Retina (tissue), 1 donor: ENCODE measurements at regions not wholly inside any gene's neighbourhood (a gene's known extent, or its start where the extent isn't known, plus 50 kb on each side); places are given as distances from the start of the nearest gene placed in this dataset.

Experiments used
- DNase-seq: peaks from one replicate; pipeline ENCODE4 v3.0.0-alpha.2; 2016

GRCh38 chr6:40791004-40791403 is 203.8 kb upstream of the LRFN2 start:
- no peak for DNase-seq

- DNase-seq, result no peak
Measured at GRCh38 chr6:40788661-40789655, 201.8 kb upstream of the LRFN2 start.

- DNase-seq, result no peak
Measured at GRCh38 chr6:40782355-40782754, 195.2 kb upstream of the LRFN2 start.

- DNase-seq, result no peak
Measured at GRCh38 chr6:40780637-40781036, 193.5 kb upstream of the LRFN2 start.

GRCh38 chr6:40779409-40779808 is 192.2 kb upstream of the LRFN2 start:
- DNase-seq, result no peak

- no peak for DNase-seq
Measured at GRCh38 chr6:40778918-40779317, 191.8 kb upstream of the LRFN2 start.

GRCh38 chr6:40778196-40778595 is 191.0 kb upstream of the LRFN2 start:
- no peak for DNase-seq

GRCh38 chr6:40774932-40775331 is 187.8 kb upstream of the LRFN2 start:
- no peak for DNase-seq

GRCh38 chr6:40770794-40771193 is 183.6 kb upstream of the LRFN2 start:
- DNase-seq, result no peak

GRCh38 chr6:40764726-40765125 is 177.6 kb upstream of the LRFN2 start:
- no peak for DNase-seq

- no peak for DNase-seq
Measured at GRCh38 chr6:40762981-40763380, 175.8 kb upstream of the LRFN2 start.

GRCh38 chr6:40760887-40761286 is 173.7 kb upstream of the LRFN2 start:
- DNase-seq, result peak; percentile 27

- peak; percentile 52 for DNase-seq
Measured at GRCh38 chr6:40759838-40760237, 172.7 kb upstream of the LRFN2 start.

- DNase-seq, result no peak
Measured at GRCh38 chr6:40759264-40759663, 172.1 kb upstream of the LRFN2 start.

- DNase-seq, result no peak
Measured at GRCh38 chr6:40755749-40756452, 168.7 kb upstream of the LRFN2 start.

- peak; percentile 64 for DNase-seq
Measured at GRCh38 chr6:40755046-40755681, 168.0 kb upstream of the LRFN2 start.

GRCh38 chr6:40754461-40755045 is 167.4 kb upstream of the LRFN2 start:
- peak; percentile 70 for DNase-seq

GRCh38 chr6:40753675-40754448 is 166.7 kb upstream of the LRFN2 start:
- DNase-seq, result no peak

GRCh38 chr6:40753048-40753447 is 165.9 kb upstream of the LRFN2 start:
- no peak for DNase-seq

GRCh38 chr6:40744835-40745234 is 157.7 kb upstream of the LRFN2 start:
- no peak for DNase-seq

- DNase-seq, result no peak
Measured at GRCh38 chr6:40743690-40744446, 156.7 kb upstream of the LRFN2 start.

- no peak for DNase-seq
Measured at GRCh38 chr6:40743226-40743625, 156.1 kb upstream of the LRFN2 start.
